NCI-H526 (cell line): ENCODE measurements at regions not wholly inside any gene's neighbourhood (a gene's known extent, or its start where the extent isn't known, plus 50 kb on each side); places are given as distances from the start of the nearest gene placed in this dataset.

Experiments
- DNase-seq, 2 experiments: peaks; one replicate each; lab custom pipeline; 2025; lab: John Stamatoyannopoulos, UW

GRCh38 chr10:112053895-112054294 is 129.7 kb downstream of the GPAM start:
- no peak for DNase-seq

GRCh38 chr10:112054516-112054915 is 129.0 kb downstream of the GPAM start:
- DNase-seq = no peak

DNA sequence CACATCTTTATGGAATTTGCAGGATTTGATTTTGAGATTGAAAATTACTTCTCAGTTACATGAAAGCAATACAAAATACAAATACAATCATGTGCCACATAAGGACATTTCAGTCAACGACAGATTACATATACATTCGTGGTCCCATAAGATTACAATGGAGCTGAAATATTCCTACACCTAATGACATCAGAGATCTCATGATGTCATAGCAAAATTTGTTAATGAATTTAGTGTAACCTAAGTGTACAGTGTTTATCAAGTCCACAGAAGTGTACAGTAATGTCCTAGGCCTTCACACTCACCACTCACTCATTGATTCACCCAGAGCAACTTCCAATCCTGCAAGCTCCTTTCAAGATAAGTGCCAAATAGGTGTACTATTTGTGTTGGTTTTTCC is 126.5 kb downstream of the GPAM start:
- DNase-seq = no peak

DNA sequence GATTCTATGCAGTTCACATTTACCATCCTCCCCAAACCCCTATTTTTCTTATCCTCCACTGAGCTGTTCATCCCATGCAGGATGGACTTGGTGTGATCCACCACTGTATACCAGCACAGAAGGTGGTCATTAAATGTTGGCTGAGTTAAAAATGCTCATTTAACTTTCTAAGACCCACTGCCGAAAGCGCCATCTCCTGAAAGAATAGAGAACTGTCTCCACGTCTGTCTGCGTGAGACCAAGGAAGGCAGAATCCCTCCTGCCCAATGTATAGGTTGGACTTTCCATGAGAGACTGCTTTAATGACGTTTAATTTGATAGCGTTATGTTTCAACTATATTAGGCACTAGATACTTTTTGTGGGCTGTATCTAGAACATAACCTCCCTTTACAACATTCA is 124.3 kb downstream of the GPAM start:
- no peak for DNase-seq

DNA sequence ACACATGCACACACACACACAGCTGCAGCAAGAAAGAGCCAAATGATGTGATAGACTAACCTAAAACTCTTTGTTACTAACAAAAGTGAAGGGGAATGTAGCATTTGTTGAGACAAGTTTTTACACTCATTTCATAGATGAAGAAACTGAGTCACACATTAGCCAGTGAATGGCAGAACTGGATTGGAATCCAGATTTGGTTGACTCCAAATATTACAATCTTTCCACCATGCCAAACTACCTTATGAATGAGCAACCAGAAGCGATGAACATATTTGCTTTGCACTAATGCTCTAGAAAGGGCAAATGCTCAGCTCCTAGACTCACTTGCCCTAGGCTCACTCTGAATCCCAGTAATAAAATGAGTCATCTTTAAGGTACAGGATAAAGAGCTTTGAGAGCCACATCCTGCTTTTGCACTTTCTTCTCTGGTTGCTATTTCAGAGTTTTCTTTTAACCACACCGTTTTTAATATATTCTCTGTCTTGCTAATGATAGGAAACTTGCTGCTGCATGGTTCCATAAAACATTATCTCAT is 111.9 kb downstream of the GPAM start:
- no peak for DNase-seq

DNA sequence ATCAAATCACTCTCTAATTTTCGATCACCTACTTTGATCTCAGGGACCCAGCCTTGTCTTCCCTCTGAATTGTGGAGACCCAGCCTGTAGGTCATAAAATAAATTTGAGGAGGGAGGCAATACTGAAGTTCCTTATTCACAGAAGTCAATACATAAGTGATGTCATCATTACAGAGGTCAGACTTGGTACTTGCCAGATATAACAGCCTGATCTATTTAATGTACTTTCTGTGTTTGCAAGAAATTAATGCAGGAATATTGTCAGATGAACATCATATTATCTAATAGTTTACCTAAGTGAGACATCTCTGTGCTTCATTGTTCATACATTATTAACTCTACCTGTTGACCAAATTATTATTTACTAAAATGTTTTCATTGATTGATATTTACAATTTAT is 105.6 kb downstream of the GPAM start:
- no peak for DNase-seq

DNA sequence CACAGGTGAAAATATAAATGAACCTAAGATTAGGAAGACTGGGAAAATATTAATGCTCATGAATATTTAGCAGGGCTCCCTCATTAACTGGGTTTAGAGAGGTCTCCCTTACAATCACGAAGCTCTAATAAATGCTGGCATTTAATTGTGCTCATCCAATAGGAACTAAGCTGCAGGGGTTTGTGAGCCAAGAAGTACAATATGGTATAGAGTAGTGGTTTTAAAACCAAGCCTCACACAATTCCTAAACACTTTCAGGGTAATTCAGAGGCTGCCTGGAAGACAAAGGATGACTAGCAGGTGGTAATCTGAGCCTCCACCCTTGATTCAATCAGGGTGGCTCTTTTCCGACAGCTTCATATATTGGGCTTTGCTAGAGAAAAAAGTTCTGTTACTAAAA is 103.3 kb downstream of the GPAM start:
- DNase-seq = no peak

DNA sequence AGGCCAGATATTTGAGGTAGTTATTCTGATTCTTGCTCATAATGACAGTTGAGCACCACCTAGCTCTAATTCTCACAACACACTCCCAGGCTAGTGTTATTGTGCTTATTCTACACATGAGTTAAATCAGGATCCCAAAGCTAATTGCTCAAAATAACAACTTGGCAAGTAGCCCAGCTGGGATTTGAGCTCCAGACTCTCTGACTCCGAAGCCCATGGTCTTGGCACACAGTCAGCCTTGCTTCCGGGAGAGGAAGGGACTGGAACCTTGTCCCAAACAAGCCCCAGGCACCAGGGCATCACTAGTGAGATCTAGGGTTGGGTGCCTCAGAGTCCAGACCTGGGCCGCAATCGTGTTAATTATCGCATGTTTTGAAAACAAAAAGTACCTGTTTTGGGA is 101.4 kb downstream of the GPAM start:
- DNase-seq = no peak

DNA sequence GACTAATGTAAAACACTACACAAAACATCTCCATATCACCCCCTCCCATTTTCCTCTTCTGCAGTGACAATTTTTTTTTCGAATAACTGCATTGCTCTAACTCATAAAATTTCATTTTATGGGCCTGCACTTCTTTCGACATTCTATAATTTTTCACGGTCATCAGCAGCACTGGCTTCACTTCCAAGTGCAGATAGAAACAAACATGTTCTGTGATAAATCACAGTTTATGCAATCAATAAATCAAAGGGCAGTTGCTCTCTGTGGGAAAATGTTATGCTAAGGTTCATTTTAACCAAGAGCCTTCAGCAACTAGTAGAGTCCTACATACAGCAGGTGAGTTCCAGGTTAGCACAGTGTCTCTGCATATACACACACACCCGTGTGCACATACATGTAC is 100.1 kb downstream of the GPAM start:
- no peak for DNase-seq

GRCh38 chr10:112087953-112088456 is 95.6 kb downstream of the GPAM start:
- DNase-seq = no peak

- DNase-seq = no peak
Observed at GRCh38 chr10:112091703-112092102, 91.9 kb downstream of the GPAM start.

- DNase-seq = no peak
Observed at GRCh38 chr10:112092519-112092918, 91.0 kb downstream of the GPAM start.

- no peak for DNase-seq
Observed at GRCh38 chr10:112094984-112095383, 88.6 kb downstream of the GPAM start.

DNA sequence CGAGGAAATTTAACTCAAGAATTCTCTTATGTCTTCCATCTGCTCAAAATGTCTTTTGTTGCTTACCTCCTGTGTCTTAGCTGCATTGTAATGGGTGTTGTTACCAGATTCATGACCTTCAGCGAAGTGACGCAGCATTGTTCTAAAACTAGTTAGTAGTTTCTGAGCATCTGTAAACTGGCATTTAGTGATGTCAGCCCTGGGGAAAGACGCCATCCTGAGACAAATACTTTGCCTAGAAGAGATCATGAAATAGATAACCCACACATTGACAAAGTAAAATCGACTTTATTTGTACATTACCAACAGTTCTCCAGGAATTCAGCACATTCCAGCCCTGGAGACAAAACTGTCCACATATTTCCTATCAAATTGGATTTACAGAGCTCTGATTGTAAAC is 87.8 kb downstream of the GPAM start:
- no peak for DNase-seq

DNA sequence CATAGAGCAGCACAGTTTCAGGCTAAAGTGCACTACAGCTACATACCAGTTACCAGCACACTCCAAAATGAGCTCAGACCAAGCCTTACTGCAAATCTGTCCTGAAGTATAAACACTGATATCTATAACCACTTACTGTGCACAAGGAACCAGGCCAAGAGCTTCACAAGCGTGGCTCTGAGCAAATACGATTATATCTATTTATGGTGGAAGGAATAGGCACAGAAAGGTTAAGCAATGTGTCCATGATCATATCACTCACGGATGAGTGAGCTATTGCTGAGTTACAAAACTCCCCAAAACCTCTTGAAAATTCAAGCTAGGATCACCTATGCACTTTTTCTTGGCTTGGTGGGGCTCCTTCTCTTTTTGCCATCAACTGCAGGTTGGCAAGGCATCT is 84.9 kb downstream of the GPAM start:
- DNase-seq = no peak
